A549 (cell line): ENCODE measurements at regions not wholly inside any gene's neighbourhood (a gene's known extent, or its start where the extent isn't known, plus 50 kb on each side); places are given as distances from the start of the nearest gene placed in this dataset.

Experiments used
- ATAC-seq, 2 experiments: fragments of 200-7000 bp in 1 of 2; fragments of >200 bp in 1 of 2; cut with Nextera tagmentation in 1 of 2; cut with Tn5 transposase in 1 of 2; 3 replicates each; pipeline versions ENCODE4 v1.8.0 to v1.9.1; 2018 to 2020; ENCODE audit warnings: mild to moderate bottlenecking in 1 of 2, moderate library complexity in 1 of 2
- CTCF ChIA-PET: fragments of 300-600 bp; sonication (Branson Sonifier 250); formaldehyde crosslinking; extraction: SDS; loops from one replicate; lab custom pipeline; 2021; ENCODE audit warnings: antibody characterized with exemption, inconsistent platforms; lab: Yijun Ruan, JAX
- POLR2A ChIA-PET: fragments of 350-600 bp; formaldehyde crosslinking; extraction: SDS; loops from one replicate; lab custom pipeline; 2021; ENCODE audit warnings: antibody characterized with exemption, inconsistent platforms; lab: Yijun Ruan, JAX
- DNase-seq, 2 experiments: peaks; one replicate each; pipeline versions ENCODE4 v3.0.0 to v3.0.0-alpha.2; 2011 to 2016; ENCODE audit warnings: low read depth in 1 of 2, low spot score in 1 of 2
- FAIRE-seq: peaks from 2 replicates; lab custom pipeline; 2011; peaks lifted over from hg19 to GRCh38; lab: Jason Lieb, UNC
- H3K27ac ChIP-seq, 2 experiments: fragments of >200 bp; sonication (Bioruptor Twin); formaldehyde crosslinking; 3 replicates each; pipeline ENCODE4 v1.5.1; 2016 to 2017
- H3K4me1 ChIP-seq: fragments of >200 bp; sonication (Bioruptor Twin); formaldehyde crosslinking; 3 replicates; pipeline ENCODE4 v1.6.1; 2016
- H3K4me2 ChIP-seq: fragments of >200 bp; sonication (Bioruptor Twin); formaldehyde crosslinking; 3 replicates; pipeline ENCODE4 v1.6.1; 2016
- H3K4me3 ChIP-seq: fragments of >200 bp; sonication (Bioruptor Twin); formaldehyde crosslinking; 3 replicates; pipeline ENCODE4 v1.5.1; 2016
- H3K9me3 ChIP-seq: fragments of >200 bp; sonication (Bioruptor Twin); formaldehyde crosslinking; 3 replicates; pipeline ENCODE4 v1.6.1; 2016
- CBX2 ChIP-seq: fragments of 200-600 bp; sonication (generic); IDR thresholded peaks from 2 replicates; pipeline ENCODE4 v1.6.1; 2016; ENCODE audit warnings: low read depth, mild to moderate bottlenecking, borderline replicate concordance
- CBX8 ChIP-seq: fragments of 200-600 bp; sonication (generic); IDR thresholded peaks from 2 replicates; pipeline ENCODE4 v1.6.1; 2016
- CHD4 ChIP-seq: fragments of 200-600 bp; sonication (generic); IDR thresholded peaks from 2 replicates; pipeline ENCODE4 v1.6.1; 2016; ENCODE audit warnings: antibody characterized with exemption, mild to moderate bottlenecking, borderline replicate concordance
- CTCF ChIP-seq: fragments of >200 bp; sonication (Bioruptor Twin); formaldehyde crosslinking; IDR thresholded peaks from 3 replicates; pipeline ENCODE4 v1.5.1; 2016
- ELK1 ChIP-seq: fragments of 150-350 bp; IDR thresholded peaks from 2 replicates; pipeline ENCODE4 v1.6.1; 2014; ENCODE audit warnings: low read depth, mild to moderate bottlenecking, low read length
- FOXS1 ChIP-seq: fragments of 250-450 bp; sonication (Bioruptor Pico); IDR thresholded peaks from 2 replicates; pipeline ENCODE4 v1.5.0; 2020; ENCODE audit warnings: mild to moderate bottlenecking, moderate library complexity
- GATA3 ChIP-seq: IDR thresholded peaks from 2 replicates; pipeline ENCODE4 v1.6.1; 2012; ENCODE audit warnings: borderline replicate concordance
- HDAC2 ChIP-seq: fragments of 200-600 bp; sonication (generic); IDR thresholded peaks from 2 replicates; pipeline ENCODE4 v1.6.1; 2016
- HMGXB4 ChIP-seq: fragments of 250-450 bp; sonication (Bioruptor Pico); IDR thresholded peaks from 2 replicates; pipeline ENCODE4 v1.5.0; 2021; ENCODE audit warnings: mild to moderate bottlenecking, moderate library complexity, borderline replicate concordance
- JUN ChIP-seq, 2 experiments: fragments of >200 bp; sonication (Bioruptor Twin); formaldehyde crosslinking; IDR thresholded peaks; 2 replicates in 1 of 2; 3 replicates in 1 of 2; pipeline ENCODE4 v1.6.1; 2016 to 2017
- MAFK ChIP-seq: fragments of 450-650 bp; IDR thresholded peaks from 2 replicates; pipeline ENCODE4 v1.6.1; 2014; ENCODE audit not compliant: partially characterized antibody
- MAX ChIP-seq: IDR thresholded peaks from 2 replicates; pipeline ENCODE4 v1.6.1; 2012
- PBX3 ChIP-seq: IDR thresholded peaks from 2 replicates; pipeline ENCODE4 v1.6.1; 2012
- PHF8 ChIP-seq: fragments of 200-600 bp; sonication (generic); IDR thresholded peaks from 2 replicates; pipeline ENCODE4 v1.6.1; 2016; ENCODE audit warnings: low read depth, mild to moderate bottlenecking, antibody characterized with exemption, moderate library complexity, borderline replicate concordance
- RARB ChIP-seq: fragments of 250-450 bp; sonication (Bioruptor Pico); IDR thresholded peaks from 2 replicates; pipeline ENCODE4 v1.8.0; 2021; ENCODE audit warnings: mild to moderate bottlenecking, moderate library complexity
- RCOR1 ChIP-seq: fragments of 150-350 bp; IDR thresholded peaks from 2 replicates; pipeline ENCODE4 v1.6.1; 2014; ENCODE audit warnings: antibody characterized with exemption, low read length, low read depth
- RFX5 ChIP-seq: fragments of 450-650 bp; IDR thresholded peaks from 2 replicates; pipeline ENCODE4 v1.7.1; 2014; ENCODE audit warnings: antibody characterized with exemption, mild to moderate bottlenecking, moderate library complexity
- RNF2 ChIP-seq: fragments of 200-600 bp; sonication (generic); IDR thresholded peaks from 2 replicates; pipeline ENCODE4 v1.6.1; 2016; ENCODE audit warnings: low read depth, mild to moderate bottlenecking, antibody characterized with exemption, moderate library complexity, borderline replicate concordance
- SREBF2 ChIP-seq: fragments of 450-650 bp; IDR thresholded peaks from 2 replicates; pipeline ENCODE4 v1.6.1; 2014; ENCODE audit warnings: mild to moderate bottlenecking, moderate library complexity
- TFCP2L1 ChIP-seq: fragments of 250-450 bp; sonication (Bioruptor Pico); IDR thresholded peaks from 2 replicates; pipeline ENCODE4 v1.5.0; 2021; ENCODE audit warnings: mild to moderate bottlenecking
- TP53 ChIP-seq: fragments of 250-450 bp; sonication (Bioruptor Pico); IDR thresholded peaks from 2 replicates; pipeline ENCODE4 v1.5.0; 2021; ENCODE audit warnings: mild to moderate bottlenecking, moderate library complexity
- WGBS: methylation state at CpG from one replicate; pipeline ENCODE4 v1.1.6; 2017; ENCODE audit errors: missing lambda C conversion rate; 5-methylcytosine and 5-hydroxymethylcytosine counted together

GRCh38 chr2:74046441-74046840, 61.7 kb downstream of the TET3 start:
- POLR2A ChIA-PET: no interaction called here
- H3K4me2 ChIP-seq: no peak overlapping the region
- no peaks in the 10 kb centered on the region for H3K4me1 ChIP-seq
- no peak for DNase-seq
- no peak for TF ChIP-seq HDAC2
- no peak for TF ChIP-seq ELK1
- TF ChIP-seq GATA3: no peak
- TF ChIP-seq TFCP2L1 (CRISPR knock-in tag): no peak
- no peak for TF ChIP-seq CBX2
- TF ChIP-seq PBX3: no peak
- no peak for TF ChIP-seq RARB (CRISPR knock-in tag)
- TF ChIP-seq HMGXB4 (CRISPR knock-in tag): no peak
- TF ChIP-seq MAFK: no peak
- no peak for TF ChIP-seq RNF2
- no peak for TF ChIP-seq PHF8
- no peak for TF ChIP-seq JUN (IDR thresholded peaks at IDR 0.05)
- TF ChIP-seq CHD4: no peak
- no peak for TF ChIP-seq RFX5
- no peak for TF ChIP-seq RCOR1
- H3K27ac ChIP-seq: no peak overlapping the region
- no peak for FAIRE-seq
- no peak for ATAC-seq
- CTCF ChIA-PET: interaction anchor here (0.9 kb wide), 1 partner anchor 55 kb away, joined by 3 read pairs; no protein-coding TSS in a partner anchor
- no peaks in the 10 kb centered on the region for H3K9me3 ChIP-seq
- H3K4me3 ChIP-seq: no peak overlapping the region
- WGBS: 96% methylated on average over 14 of the region's 17 CpGs

- FAIRE-seq (no peak), ATAC-seq (no peak), DNase-seq (no peak)
- ChIA-PET CTCF (interaction anchor here (0.9 kb wide), 1 partner anchor 54 kb away, joined by 3 read pairs; no protein-coding TSS in a partner anchor), POLR2A (no interaction called here)
- TF ChIP-seq SREBF2: no peak
- no peak for TF ChIP-seq PHF8
- no peak for TF ChIP-seq TP53 (CRISPR knock-in tag)
- TF ChIP-seq CBX8: no peak
- no peak for TF ChIP-seq FOXS1 (CRISPR knock-in tag)
- TF ChIP-seq CTCF: no peak
- TF ChIP-seq MAX: no peak
- no peak overlapping the region for H3K27ac ChIP-seq
- 95% methylated on average over 13 of the region's 14 CpGs for WGBS
- H3K4me3 ChIP-seq: no peak overlapping the region
- H3K9me3 ChIP-seq: no peaks in the 10 kb centered on the region
- no peaks in the 10 kb centered on the region for H3K4me1 ChIP-seq
- H3K4me2 ChIP-seq: no peak overlapping the region
Observed at GRCh38 chr2:74047152-74047551, 62.4 kb downstream of the TET3 start.
